Testis (tissue), 2 donors: ENCODE measurements at regions not wholly inside any gene's neighbourhood (a gene's known extent, or its start where the extent isn't known, plus 50 kb on each side); places are given as distances from the start of the nearest gene placed in this dataset.

Experiments
- DNase-seq: peaks from one replicate; pipeline ENCODE4 v3.0.0-alpha.2; 2019
- H3K27ac ChIP-seq, 2 donors: fragments of 200-600 bp; sonication (generic); one replicate each; pipeline ENCODE4 v1.5.1; 2019
- H3K27me3 ChIP-seq: fragments of 200-600 bp; sonication (generic); one replicate; pipeline ENCODE4 v1.5.1; 2019
- H3K36me3 ChIP-seq: fragments of 200-600 bp; sonication (generic); one replicate; pipeline ENCODE4 v1.5.1; 2017; ENCODE audit warnings: low read depth; ENCODE audit errors: missing control alignments
- H3K4me1 ChIP-seq: fragments of 200-600 bp; sonication (generic); one replicate; pipeline ENCODE4 v1.5.1; 2019
- H3K4me3 ChIP-seq, 2 donors: fragments of 200-600 bp; sonication (generic); one replicate each; pipeline ENCODE4 v1.5.1; 2017 to 2019
- H3K9me3 ChIP-seq: fragments of 200-600 bp; sonication (generic); one replicate; pipeline ENCODE4 v1.5.1; 2017
- CTCF ChIP-seq, 3 experiments: fragments of 450-650 bp in 2 of 3; fragments of 200-600 bp in 1 of 3; sonication (generic) in 1 of 3; IDR thresholded peaks; one replicate each; pipeline ENCODE4 v1.5.1; 2016 to 2019; ENCODE audit warnings: antibody characterized with exemption in 3 of 3, mild to moderate bottlenecking in 2 of 3, moderate library complexity in 1 of 3
- POLR2A ChIP-seq: fragments of 450-650 bp; IDR thresholded peaks from one replicate; pipeline ENCODE4 v1.6.1; 2017; ENCODE audit warnings: antibody characterized with exemption, mild to moderate bottlenecking, moderate library complexity
- WGBS, 2 donors: methylation state at CpG; one replicate each; pipeline ENCODE4 v1.1.5; 2018; 5-methylcytosine and 5-hydroxymethylcytosine counted together
- intact Hi-C: fragments of 100-400 bp; cut with DNase I; formaldehyde crosslinking; loops from one replicate; pipeline ENCODE4 v1.15.1; 2023; ENCODE audit warnings: low total_unique reads

GRCh38 chr13:74770361-74770760, 636.2 kb upstream of the KLF12 start:
- no peak overlapping the region for H3K27ac ChIP-seq
- H3K4me1 ChIP-seq = peaks cover 4% of the 10 kb centered on the region
- intact Hi-C loops = no loop called here
- no peaks in the 10 kb centered on the region for H3K9me3 ChIP-seq
- no peaks in the 10 kb centered on the region for H3K27me3 ChIP-seq
- no peak for DNase-seq
- no peaks in the 10 kb centered on the region for H3K36me3 ChIP-seq
- no peak overlapping the region for H3K4me3 ChIP-seq
- TF ChIP-seq POLR2A = no peak
- no peak for TF ChIP-seq CTCF (IDR thresholded peaks at IDR 0.05)

DNA sequence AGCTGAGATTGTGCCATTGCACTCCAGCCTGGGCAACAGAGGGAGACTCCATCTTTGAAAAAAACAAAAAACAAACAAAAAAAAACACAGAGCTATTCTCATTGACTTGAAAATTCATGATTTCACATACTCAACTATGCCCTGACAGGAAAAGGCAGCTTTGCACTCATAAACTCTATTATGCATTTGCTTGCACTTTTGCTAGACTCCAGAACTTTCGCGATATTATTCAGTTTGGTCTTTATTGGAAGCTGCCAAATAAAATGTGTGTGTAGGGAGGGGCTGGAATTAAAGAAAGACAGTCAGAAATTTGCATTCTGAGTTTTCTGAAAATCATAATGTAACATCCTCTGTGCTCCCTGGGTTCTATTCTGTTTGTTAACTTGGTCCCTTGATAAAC, 635.1 kb upstream of the KLF12 start:
- Histone ChIP-seq H3K4me1 (peaks cover 4% of the 10 kb centered on the region), H3K27ac (no peak overlapping the region), H3K36me3 (no peaks in the 10 kb centered on the region), H3K27me3 (no peaks in the 10 kb centered on the region), H3K4me3 (no peak overlapping the region), H3K9me3 (no peaks in the 10 kb centered on the region)
- no peak for TF ChIP-seq POLR2A
- no peak for TF ChIP-seq CTCF (IDR thresholded peaks at IDR 0.05)
- DNase-seq = no peak
- WGBS, 2 donors = 70 to 74% methylated on average over 2 of the region's 2 CpGs
- intact Hi-C loops = no loop called here

- intact Hi-C loops = no loop called here
- no peak overlapping the region for H3K27ac ChIP-seq
- H3K4me3 ChIP-seq = no peak overlapping the region
- H3K36me3 ChIP-seq = no peaks in the 10 kb centered on the region
- WGBS, 2 donors = 54 to 67% methylated on average over 5 of the region's 5 CpGs
- no peak for DNase-seq
- TF ChIP-seq POLR2A (no peak), CTCF (IDR thresholded peaks at IDR 0.05) (no peak)
- H3K4me1 ChIP-seq = peaks cover 4% of the 10 kb centered on the region
- no peaks in the 10 kb centered on the region for H3K9me3 ChIP-seq
- no peaks in the 10 kb centered on the region for H3K27me3 ChIP-seq
These were observed 634.4 kb upstream of the KLF12 start for GRCh38 chr13:74768521-74769085.

DNA sequence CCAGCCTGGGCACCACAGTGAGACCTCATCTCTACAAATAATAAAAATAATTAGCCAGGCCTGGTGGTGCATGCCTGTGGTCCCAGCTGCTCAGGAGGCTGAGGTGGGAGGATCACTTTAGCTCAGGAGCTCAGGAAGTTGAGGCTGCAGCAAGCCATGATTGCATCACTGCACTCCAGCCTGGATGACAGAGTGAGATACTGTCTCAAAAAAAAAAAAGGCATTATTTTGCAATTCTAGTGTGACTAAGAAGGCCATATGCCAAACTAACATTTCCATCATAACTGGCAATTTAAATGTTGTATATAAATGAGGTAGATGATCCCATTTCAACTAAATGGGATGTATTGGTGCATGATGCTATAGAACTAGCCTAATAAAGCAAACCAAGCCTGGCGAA, 632.8 kb upstream of the KLF12 start:
- Histone ChIP-seq H3K36me3 (no peaks in the 10 kb centered on the region), H3K4me1 (no peaks in the 10 kb centered on the region), H3K27me3 (no peaks in the 10 kb centered on the region), H3K9me3 (no peaks in the 10 kb centered on the region), H3K27ac (no peak overlapping the region), H3K4me3 (no peak overlapping the region)
- WGBS, 2 donors = 90 to 95% methylated on average over 1 of the region's 1 CpG
- TF ChIP-seq POLR2A (no peak), CTCF (IDR thresholded peaks at IDR 0.05) (no peak)
- DNase-seq = no peak
- intact Hi-C loops = no loop called here

DNA sequence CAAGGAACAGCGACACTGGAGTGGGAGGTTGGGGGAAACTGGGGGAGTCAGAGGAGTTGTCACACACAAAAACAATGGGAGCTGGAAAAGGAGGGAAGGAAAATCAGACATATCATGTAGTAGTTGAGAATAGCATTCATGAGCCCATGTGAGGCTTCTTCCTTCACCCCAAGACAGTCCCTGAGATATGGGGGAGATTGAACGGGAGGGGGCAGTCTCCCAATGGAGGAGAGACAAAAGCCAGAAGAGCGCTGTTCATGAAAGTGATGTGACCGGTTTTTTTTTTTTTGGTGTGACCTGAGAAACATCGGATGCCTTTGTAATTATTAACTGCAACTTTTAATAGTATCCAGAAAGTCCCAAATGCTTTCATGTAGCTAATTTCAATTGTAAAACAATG, 631.8 kb upstream of the KLF12 start:
- no peak overlapping the region for H3K4me3 ChIP-seq
- intact Hi-C loops = no loop called here
- no peak for DNase-seq
- 76 to 78% methylated on average over 5 of the region's 5 CpGs for WGBS, 2 donors
- H3K27me3 ChIP-seq = no peaks in the 10 kb centered on the region
- H3K9me3 ChIP-seq = no peaks in the 10 kb centered on the region
- no peaks in the 10 kb centered on the region for H3K4me1 ChIP-seq
- TF ChIP-seq CTCF (IDR thresholded peaks at IDR 0.05) (no peak), POLR2A (no peak)
- H3K27ac ChIP-seq = no peak overlapping the region
- no peaks in the 10 kb centered on the region for H3K36me3 ChIP-seq
